IMR-90 (cell line): ENCODE measurements at regions not wholly inside any gene's neighbourhood (a gene's known extent, or its start where the extent isn't known, plus 50 kb on each side); places are given as distances from the start of the nearest gene placed in this dataset.

Source experiments
- ATAC-seq: fragments of 200-7000 bp; cut with Tn5 transposase; 2 replicates; pipeline ENCODE4 v1.9.1; 2020; ENCODE audit warnings: low read depth, mild to moderate bottlenecking, moderate library complexity
- BruUV-seq: library from RNA; stranded (reverse); fragments of 400-500 nt; replicated peaks from 2 replicates; lab custom pipeline; 2021; lab: Mats Ljungman, UMichigan
- CTCF ChIA-PET: fragments of 300-600 bp; formaldehyde crosslinking; extraction: SDS; loops from one replicate; lab custom pipeline; 2021; ENCODE audit warnings: antibody characterized with exemption; lab: Yijun Ruan, JAX
- POLR2A ChIA-PET: fragments of 300-600 bp; sonication (Branson Sonifier 250); formaldehyde crosslinking; loops from one replicate; lab custom pipeline; 2022; ENCODE audit warnings: antibody characterized with exemption; ENCODE audit not compliant: unreplicated experiment; lab: Charles Lee
- DNase-seq: peaks from one replicate; pipeline ENCODE4 v3.0.0; 2013
- H2AFZ ChIP-seq: replicated peaks from 2 replicates; pipeline ENCODE3; 2013; ENCODE audit warnings: low read length, mild to moderate bottlenecking; ENCODE audit not compliant: poor library complexity
- H2AK5ac ChIP-seq: 2 replicates; pipeline ENCODE4 v1.6.1; 2013; ENCODE audit warnings: low read depth, low read length, inconsistent platforms
- H2AK9ac ChIP-seq: replicated peaks from 2 replicates; pipeline ENCODE3; 2013; ENCODE audit warnings: mild to moderate bottlenecking, low read depth, low read length, moderate library complexity; ENCODE audit not compliant: poor library complexity
- H2BK120ac ChIP-seq: 2 replicates; pipeline ENCODE4 v1.6.1; 2013; ENCODE audit warnings: low read depth, low read length, inconsistent platforms
- H2BK15ac ChIP-seq: 3 replicates; pipeline ENCODE4 v1.6.1; 2013; ENCODE audit warnings: low read depth, low read length, inconsistent platforms
- H2BK20ac ChIP-seq: 2 replicates; pipeline ENCODE4 v1.6.1; 2013; ENCODE audit warnings: low read depth, mild to moderate bottlenecking, inconsistent platforms, low read length, moderate library complexity
- H2BK5ac ChIP-seq: 2 replicates; pipeline ENCODE4 v1.6.1; 2013; ENCODE audit warnings: mild to moderate bottlenecking, low read depth, low read length, inconsistent platforms; ENCODE audit not compliant: poor library complexity, severe bottlenecking
- H3K14ac ChIP-seq: replicated peaks from 2 replicates; pipeline ENCODE4 v1.6.1; 2013; ENCODE audit warnings: low read depth, low read length, inconsistent platforms
- H3K18ac ChIP-seq: 2 replicates; pipeline ENCODE4 v1.6.1; 2013; ENCODE audit warnings: low read depth, low read length, control low read depth
- H3K23ac ChIP-seq: 2 replicates; pipeline ENCODE4 v1.6.1; 2013; ENCODE audit warnings: low read depth, low read length, inconsistent platforms
- H3K27ac ChIP-seq: 2 replicates; pipeline ENCODE4 v1.5.1; 2013; ENCODE audit warnings: mild to moderate bottlenecking, control low read depth, low read length; ENCODE audit not compliant: insufficient read depth
- H3K27me3 ChIP-seq: 2 replicates; pipeline ENCODE4 v1.6.1; 2013; ENCODE audit warnings: low read length; ENCODE audit not compliant: control insufficient read depth, insufficient read depth
- H3K36me3 ChIP-seq: 2 replicates; pipeline ENCODE4 v1.6.1; 2013; ENCODE audit warnings: low read length, mixed read lengths; ENCODE audit not compliant: control insufficient read depth, insufficient read depth
- H3K4ac ChIP-seq: 2 replicates; pipeline ENCODE4 v1.6.1; 2013; ENCODE audit warnings: low read depth, low read length, inconsistent platforms
- H3K4me1 ChIP-seq: 2 replicates; pipeline ENCODE4 v1.6.1; 2013; ENCODE audit warnings: low read length, mixed read lengths; ENCODE audit not compliant: control insufficient read depth, insufficient read depth
- H3K4me2 ChIP-seq: 2 replicates; pipeline ENCODE4 v1.6.1; 2013; ENCODE audit warnings: low read depth, mild to moderate bottlenecking, control low read depth, low read length, moderate library complexity
- H3K4me3 ChIP-seq: 2 replicates; pipeline ENCODE4 v1.5.1; 2013; ENCODE audit warnings: low read depth, mild to moderate bottlenecking, control low read depth, low read length, moderate library complexity; ENCODE audit not compliant: insufficient read depth
- H3K56ac ChIP-seq: 2 replicates; pipeline ENCODE4 v1.6.1; 2013; ENCODE audit warnings: low read length, inconsistent platforms; ENCODE audit not compliant: insufficient read depth; ENCODE audit errors: extremely low read depth
- H3K79me1 ChIP-seq, 2 experiments: 2 replicates each; pipeline ENCODE4 v1.6.1; 2013; ENCODE audit warnings: low read length in 2 of 2, inconsistent platforms in 1 of 2, low read depth in 1 of 2
- H3K9ac ChIP-seq: 2 replicates; pipeline ENCODE4 v1.6.1; 2013; ENCODE audit warnings: low read depth, low read length, control low read depth
- H3K9me1 ChIP-seq: 2 replicates; pipeline ENCODE4 v1.6.1; 2013; ENCODE audit warnings: low read length, inconsistent platforms; ENCODE audit not compliant: insufficient read depth
- H3K9me3 ChIP-seq: 2 replicates; pipeline ENCODE4 v1.6.1; 2013; ENCODE audit warnings: low read length; ENCODE audit not compliant: control insufficient read depth, insufficient read depth
- H4K20me1 ChIP-seq: 2 replicates; pipeline ENCODE4 v1.6.1; 2013; ENCODE audit warnings: low read length, inconsistent platforms; ENCODE audit not compliant: insufficient read depth
- H4K5ac ChIP-seq: 2 replicates; pipeline ENCODE4 v1.6.1; 2013; ENCODE audit warnings: mild to moderate bottlenecking, low read depth, low read length, control low read depth
- H4K8ac ChIP-seq, 2 experiments: 2 replicates each; pipeline ENCODE4 v1.6.1; 2013; ENCODE audit warnings: low read depth in 2 of 2, low read length in 2 of 2, control low read depth in 1 of 2, inconsistent platforms in 1 of 2
- H4K91ac ChIP-seq: 2 replicates; pipeline ENCODE4 v1.6.1; 2013; ENCODE audit warnings: low read depth, low read length, inconsistent platforms; ENCODE audit not compliant: insufficient read depth
- BHLHE40 ChIP-seq: fragments of 150-350 bp; IDR thresholded peaks from 2 replicates; pipeline ENCODE4 v1.6.1; 2016; ENCODE audit warnings: mild to moderate bottlenecking, low read depth, low read length
- CEBPB ChIP-seq: IDR thresholded peaks from 2 replicates; pipeline ENCODE4 v1.6.1; 2012; ENCODE audit warnings: low read depth, low read length, improper control_type of control experiment
- CTCF ChIP-seq: conservative IDR thresholded peaks from 2 replicates; pipeline ENCODE4 v1.5.1; 2012; ENCODE audit warnings: mild to moderate bottlenecking, low read depth, low read length, improper control_type of control experiment
- FOS ChIP-seq: fragments of 150-350 bp; IDR thresholded peaks from 2 replicates; pipeline ENCODE4 v1.6.1; 2016; ENCODE audit warnings: low read depth, low read length
- MAFK ChIP-seq: IDR thresholded peaks from 2 replicates; pipeline ENCODE4 v1.6.1; 2012; ENCODE audit warnings: low read depth, low read length, improper control_type of control experiment
- MAZ ChIP-seq: IDR thresholded peaks from 2 replicates; pipeline ENCODE4 v1.6.1; 2012; ENCODE audit warnings: low read depth, mild to moderate bottlenecking, low read length, improper control_type of control experiment, moderate library complexity, borderline replicate concordance
- MXI1 ChIP-seq: IDR thresholded peaks from 2 replicates; pipeline ENCODE4 v1.6.1; 2012; ENCODE audit warnings: low read depth, mild to moderate bottlenecking, low read length, moderate library complexity, borderline replicate concordance
- NFE2L2 ChIP-seq: fragments of 150-350 bp; IDR thresholded peaks from 2 replicates; pipeline ENCODE4 v1.6.1; 2016; ENCODE audit warnings: low read depth, mild to moderate bottlenecking, low read length
- POLR2A ChIP-seq: IDR thresholded peaks from 2 replicates; pipeline ENCODE4 v1.6.1; 2012; ENCODE audit warnings: mild to moderate bottlenecking, low read depth, low read length
- RAD21 ChIP-seq: IDR thresholded peaks from 2 replicates; pipeline ENCODE4 v1.6.1; 2012; ENCODE audit warnings: low read length, improper control_type of control experiment
- RFX5 ChIP-seq: IDR thresholded peaks from 2 replicates; pipeline ENCODE4 v1.8.0; 2012; ENCODE audit warnings: low read depth, mild to moderate bottlenecking, low read length, moderate library complexity
- WGBS, 2 experiments: methylation state at CpG; one replicate each; pipeline versions ENCODE4 v1.1.5 to v1.1.7; 2013; ENCODE audit warnings: missing lambda C conversion rate in 2 of 2; ENCODE audit not compliant: insufficient read length in 1 of 2; ENCODE audit errors: extremely low coverage in 2 of 2; 5-methylcytosine and 5-hydroxymethylcytosine counted together
- dilution Hi-C: fragments of 300-500 bp; cut with HindIII; formaldehyde crosslinking; loops from one replicate; pipeline ENCODE4 v1.14.3; 2018; ENCODE audit warnings: low sequenced_read_pairs; ENCODE audit not compliant: unreplicated experiment
- in situ Hi-C: fragments of 300-500 bp; cut with MboI; formaldehyde crosslinking; loops from 3 replicates; pipeline ENCODE4 v1.14.3; 2019; ENCODE audit warnings: low sequenced_read_pairs, inconsistent platforms, mixed read lengths
- intact Hi-C: fragments of 100-400 bp; cut with micrococcal nuclease; formaldehyde crosslinking; loops from 2 replicates; pipeline ENCODE4 v1.10.0; 2022

GRCh38 chr18:71322201-71322600, 1033.4 kb downstream of the SOCS6 start:
- CTCF ChIA-PET: no interaction called here
- no peaks in the 10 kb centered on the region for H3K79me1 ChIP-seq
- no peak overlapping the region for H4K91ac ChIP-seq
- DNase-seq (no peak), ATAC-seq (no peak)
- no peak overlapping the region for H2BK5ac ChIP-seq
- dilution Hi-C loops: no loop called here
- no peaks in the 10 kb centered on the region for H3K27me3 ChIP-seq
- H3K9me3 ChIP-seq: peaks cover 10% of the 10 kb centered on the region
- no peak overlapping the region for H3K23ac ChIP-seq
- no peak overlapping the region for H3K18ac ChIP-seq
- BruUV-seq: no TSS peak
- no peak overlapping the region for H3K9ac ChIP-seq
- WGBS, 2 experiments: no CpG with 5 or more reads among the region's 3 CpGs
- no peak overlapping the region for H4K5ac ChIP-seq
- no peak overlapping the region for H3K27ac ChIP-seq
- no peak overlapping the region for H2BK15ac ChIP-seq
- H3K4me1 ChIP-seq: no peaks in the 10 kb centered on the region
- in situ Hi-C loops: no loop called here
- H3K4me3 ChIP-seq: no peak overlapping the region
- POLR2A ChIA-PET: no interaction called here
- no peak overlapping the region for H4K8ac ChIP-seq
- no peak overlapping the region for H3K4me2 ChIP-seq
- H2AK9ac ChIP-seq: no peak overlapping the region
- H3K36me3 ChIP-seq: no peaks in the 10 kb centered on the region
- no peak overlapping the region for H3K14ac ChIP-seq
- H3K56ac ChIP-seq: no peak overlapping the region
- no peaks in the 10 kb centered on the region for H4K20me1 ChIP-seq
- TF ChIP-seq POLR2A: no peak
- TF ChIP-seq BHLHE40: no peak
- no peak for TF ChIP-seq CEBPB
- no peak for TF ChIP-seq CTCF
- no peak for TF ChIP-seq MAZ
- TF ChIP-seq MXI1: no peak
- no peak for TF ChIP-seq RAD21
- no peak for TF ChIP-seq NFE2L2
- no peak for TF ChIP-seq MAFK
- no peak for TF ChIP-seq RFX5
- no peak for TF ChIP-seq FOS
- H2BK20ac ChIP-seq: no peak overlapping the region
- no peak overlapping the region for H2AK5ac ChIP-seq
- H3K9me1 ChIP-seq: no peaks in the 10 kb centered on the region
- H3K4ac ChIP-seq: no peak overlapping the region
- H2AFZ ChIP-seq: no peak overlapping the region
- intact Hi-C loops: no loop called here
- no peak overlapping the region for H2BK120ac ChIP-seq
